Transverse colon (tissue), 4 donors: ENCODE measurements at regions not wholly inside any gene's neighbourhood (a gene's known extent, or its start where the extent isn't known, plus 50 kb on each side); places are given as distances from the start of the nearest gene placed in this dataset.

Experiments used
- CTCF ChIP-seq, 5 experiments: fragments of 200-600 bp in 3 of 5; fragments of 450-650 bp in 2 of 5; sonication (generic) in 3 of 5; IDR thresholded peaks; 1 replicate in 2 of 5; 2 replicates in 3 of 5; pipeline ENCODE4 v1.5.1; 2016 to 2017; ENCODE audit warnings: antibody characterized with exemption in 5 of 5, inconsistent platforms in 3 of 5, mild to moderate bottlenecking in 2 of 5, moderate library complexity in 1 of 5
- EP300 ChIP-seq: sonication (generic); formaldehyde crosslinking; IDR thresholded peaks from one replicate; pipeline ENCODE4 v1.6.1; 2017; ENCODE audit warnings: antibody characterized with exemption, low read depth
- POLR2A ChIP-seq: fragments of 450-650 bp; IDR thresholded peaks from one replicate; pipeline ENCODE4 v1.6.1; 2016; ENCODE audit warnings: antibody characterized with exemption, mild to moderate bottlenecking, moderate library complexity
- POLR2AphosphoS5 ChIP-seq, 3 donors: sonication (generic); formaldehyde crosslinking; IDR thresholded peaks; one replicate each; pipeline ENCODE4 v1.6.1; 2016; ENCODE audit warnings: antibody characterized with exemption in 3 of 3

GRCh38 chr20:40770564-40771307, 81.7 kb upstream of the MAFB start:
- TF ChIP-seq POLR2A, result no peak
- no peak for TF ChIP-seq POLR2AphosphoS5 (IDR thresholded peaks at IDR 0.05)
- TF ChIP-seq CTCF (IDR thresholded peaks at IDR 0.05), result no peak
- no peak for TF ChIP-seq EP300
